Activated CD4-positive, alpha-beta T cell treated with anti-CD3 and anti-CD28 coated beads, Interleukin-2, amount 50 U/mL, for 24 hours (primary cell): ENCODE measurements at regions not wholly inside any gene's neighbourhood (a gene's known extent, or its start where the extent isn't known, plus 50 kb on each side); places are given as distances from the start of the nearest gene placed in this dataset.

Experiments used
- DNase-seq, 2 donors: peaks; one replicate each; pipeline ENCODE4 v3.0.0-alpha.2; 2020; ENCODE audit warnings: low read depth in 1 of 2, low spot score in 1 of 2

DNA sequence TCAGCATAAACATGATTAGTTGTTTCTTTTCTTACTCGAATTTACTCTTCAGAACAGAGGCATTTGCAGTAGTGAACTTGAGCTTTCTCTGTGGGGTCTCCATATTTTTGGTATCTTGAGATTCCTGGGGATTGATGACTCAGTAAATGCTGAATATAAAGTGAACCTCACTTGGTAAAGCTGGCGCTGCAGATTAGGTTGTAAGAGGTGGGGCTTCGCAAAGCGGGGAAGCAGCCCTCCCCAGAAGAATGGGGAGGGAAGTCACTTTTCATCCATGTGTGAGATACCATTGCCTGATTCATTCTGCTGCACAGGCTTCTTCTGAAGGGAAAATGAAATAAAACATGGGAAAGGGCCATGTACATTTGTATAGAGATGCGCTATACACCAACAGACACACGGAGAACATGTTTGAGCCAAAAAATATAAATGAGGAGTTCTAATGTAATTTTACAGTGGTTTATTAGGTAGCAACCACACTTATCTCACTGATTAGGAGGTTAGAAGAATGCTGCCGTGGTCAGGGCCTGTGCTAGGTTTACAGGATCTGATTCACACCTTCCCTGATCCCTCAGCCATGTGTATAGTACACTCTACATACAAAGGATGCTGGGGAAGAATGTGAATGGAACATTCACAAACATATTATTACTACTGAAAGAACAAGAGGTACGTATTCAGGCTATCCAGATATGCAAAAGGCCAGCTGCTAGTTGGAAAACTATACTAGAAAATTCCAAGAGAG, 63.5 kb downstream of the DNTTIP2 start:
- DNase-seq = no peak

DNA sequence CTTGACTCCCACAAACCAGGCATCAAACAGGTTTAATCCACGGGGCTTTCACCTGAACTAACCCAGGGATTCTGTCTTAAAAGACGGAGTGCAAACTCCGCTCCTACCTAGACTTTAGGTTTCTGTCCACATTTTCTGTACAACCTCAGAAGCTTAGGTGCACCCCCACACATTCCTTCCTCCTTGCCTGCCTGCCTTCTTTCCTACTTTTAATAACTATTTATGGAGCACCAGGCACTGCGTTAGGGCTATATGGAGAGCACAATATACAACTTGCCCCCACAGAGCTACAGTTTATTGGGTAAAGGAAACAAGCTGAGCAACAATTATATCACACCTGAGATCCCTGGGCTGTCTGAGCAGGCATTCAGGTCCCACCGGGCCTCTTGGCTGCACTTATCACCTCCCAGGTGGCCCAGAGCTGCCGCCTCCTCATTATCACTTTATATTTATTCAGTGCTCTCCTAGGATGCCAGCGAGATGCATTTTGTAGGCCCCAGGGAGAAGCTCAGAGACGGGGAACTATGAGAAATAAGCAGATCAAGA, 64.1 kb downstream of the DNTTIP2 start:
- no peak for DNase-seq

DNA sequence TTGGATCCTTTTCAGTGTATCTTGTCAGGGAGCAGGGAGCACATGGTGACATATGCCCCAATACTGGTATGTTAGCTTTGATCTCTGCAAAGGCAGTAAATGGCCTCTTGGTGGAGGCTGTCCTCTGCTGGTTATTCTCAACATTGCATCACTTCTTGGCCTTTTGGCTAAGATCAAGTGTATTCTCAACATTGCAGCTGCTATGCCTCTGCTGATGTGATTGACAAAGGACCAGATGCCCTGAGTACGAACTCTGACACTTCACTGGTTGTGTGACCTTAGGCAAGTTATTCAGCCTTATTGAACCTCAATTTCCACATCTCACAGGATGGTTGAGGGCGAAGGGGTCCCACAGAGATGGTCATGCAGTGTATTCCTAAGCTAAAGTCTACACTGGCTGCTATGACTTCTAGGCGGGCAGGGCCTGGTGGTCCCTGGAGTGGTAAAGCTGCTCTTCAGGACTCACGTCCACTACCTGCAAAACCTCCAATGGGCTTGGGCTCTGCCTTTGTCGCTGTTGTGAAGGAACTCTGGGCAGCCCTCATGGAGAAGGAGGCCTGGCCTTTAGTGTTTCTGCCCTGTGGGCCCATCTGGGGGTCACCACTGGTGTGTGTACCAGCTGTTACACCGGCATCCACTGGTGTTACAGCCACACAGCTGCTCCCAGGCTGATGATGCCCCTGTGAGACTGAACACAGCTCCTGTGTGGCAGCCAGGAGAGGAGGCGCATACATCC, 64.8 kb downstream of the DNTTIP2 start:
- peak in 1 of 2 donors; percentile 25 for DNase-seq

DNA sequence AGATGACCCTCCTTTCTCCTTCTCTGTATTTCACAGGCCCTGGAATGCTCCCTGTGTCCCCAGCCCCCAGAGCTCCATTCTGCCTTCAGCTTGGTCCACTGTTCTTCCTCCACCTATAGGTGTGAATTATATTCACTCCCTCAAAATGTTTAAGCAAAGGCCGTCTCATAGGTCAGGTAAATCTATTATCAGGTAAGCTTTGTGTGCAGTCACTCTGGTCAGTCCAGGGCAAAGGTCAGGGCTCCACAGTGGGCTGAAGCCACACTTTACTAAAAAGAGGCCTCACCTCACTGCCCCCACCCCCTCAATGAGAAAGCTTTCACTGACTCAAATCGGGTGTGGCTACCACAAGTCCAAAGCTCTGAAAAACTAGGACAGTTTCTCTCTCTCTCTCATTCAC, 65.9 kb downstream of the DNTTIP2 start:
- no peak for DNase-seq

DNA sequence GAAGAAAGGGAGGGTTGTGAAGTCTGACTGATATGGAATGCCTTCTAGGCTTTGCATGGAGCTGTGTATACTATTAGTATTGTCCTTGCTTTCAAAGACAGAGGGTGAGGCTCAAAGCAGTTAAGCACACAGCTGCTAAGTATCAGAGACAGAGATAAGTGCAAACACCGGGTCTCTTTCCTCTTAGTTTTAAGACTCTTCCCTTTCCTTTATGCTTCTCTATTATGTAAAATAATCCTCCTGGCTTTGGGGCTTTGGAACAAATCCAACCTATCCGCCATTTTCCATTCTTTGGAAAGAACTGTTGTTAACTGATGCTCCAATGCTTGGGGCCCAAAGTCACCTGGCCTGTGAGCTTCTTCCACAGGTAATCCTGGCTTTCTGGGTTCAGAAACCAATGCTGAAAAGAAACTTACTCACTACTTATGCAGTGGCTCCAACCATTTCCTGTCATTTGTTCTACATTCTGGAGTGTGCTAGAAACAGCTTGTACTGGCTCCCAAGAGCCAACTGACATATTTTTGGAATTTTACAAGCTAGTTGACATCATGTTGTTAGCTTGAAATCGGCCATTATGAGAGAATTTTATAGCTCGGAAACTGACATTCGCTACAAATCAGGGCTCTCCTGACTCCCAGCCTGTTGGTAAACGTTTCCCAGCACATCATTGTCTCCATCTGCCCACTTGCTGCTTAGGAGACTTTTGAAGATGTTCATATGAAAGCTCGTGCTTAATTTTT, 67.5 kb downstream of the DNTTIP2 start:
- DNase-seq = no peak

DNA sequence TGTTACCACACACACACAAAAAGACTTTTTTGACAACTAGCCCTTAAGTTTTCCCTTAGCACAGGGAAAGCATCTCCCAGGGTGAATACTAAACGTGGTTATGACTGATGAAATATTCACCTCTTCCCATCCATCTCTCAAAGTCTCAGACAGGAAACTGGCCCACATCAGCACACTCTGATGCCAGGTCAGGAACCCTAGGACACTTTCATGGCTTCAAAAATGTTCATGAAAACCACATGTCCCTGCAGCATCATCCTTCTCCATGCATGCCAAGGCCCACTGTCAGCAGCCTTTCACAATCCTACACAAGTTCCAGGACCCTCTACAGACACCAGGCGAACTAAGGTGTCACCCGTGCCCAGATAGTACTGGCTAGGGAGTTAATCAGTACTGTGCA, 68.7 kb downstream of the DNTTIP2 start:
- DNase-seq = no peak

DNA sequence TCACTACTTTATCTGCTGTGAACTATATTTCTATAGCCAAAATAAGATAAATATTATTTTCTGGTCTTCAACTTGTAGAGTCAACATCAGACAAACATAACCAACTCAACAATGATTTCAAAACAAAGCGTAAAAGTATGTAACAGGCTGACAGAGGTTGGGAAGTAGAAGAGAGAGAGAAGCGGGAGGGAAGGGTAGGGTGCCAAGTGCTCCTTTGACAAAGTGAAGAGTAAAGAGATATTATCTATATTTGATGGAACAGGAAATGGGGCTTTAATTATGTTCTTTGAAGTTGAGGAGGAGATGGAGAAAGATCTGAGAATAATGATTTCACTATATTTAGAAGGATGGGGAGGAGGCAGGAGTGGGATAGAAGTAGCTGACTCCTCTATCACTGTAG, 70.1 kb downstream of the DNTTIP2 start:
- DNase-seq = no peak

DNA sequence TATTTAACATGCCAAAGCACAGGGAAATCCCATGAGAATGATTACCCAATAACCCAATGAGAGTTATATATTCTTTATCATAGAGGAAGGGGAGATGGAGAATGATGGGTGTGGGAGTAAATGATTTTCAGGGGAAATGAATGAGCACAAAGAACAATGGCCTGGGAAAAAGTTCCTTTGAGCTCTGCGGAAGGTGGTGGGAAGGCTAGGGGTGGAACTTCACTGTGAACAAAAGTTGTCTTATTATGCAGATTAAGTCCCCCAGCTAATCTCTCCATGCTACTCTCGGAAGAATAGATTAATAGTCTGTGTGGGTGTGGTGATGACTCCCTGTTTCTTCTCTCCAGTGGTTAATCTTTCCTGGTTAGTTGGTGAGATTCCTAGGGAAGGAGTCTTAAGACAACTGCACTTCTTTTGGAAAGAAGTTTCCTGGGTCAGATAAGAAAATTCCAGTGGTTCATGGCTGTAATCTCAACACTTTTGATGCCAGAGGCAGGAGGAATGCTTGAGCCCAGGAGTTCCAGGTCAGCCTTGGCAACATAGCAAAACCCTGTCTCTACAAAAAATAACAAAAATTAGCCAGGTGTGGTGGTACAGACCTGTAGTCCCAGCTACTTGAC, 71.6 kb downstream of the DNTTIP2 start:
- no peak for DNase-seq

DNA sequence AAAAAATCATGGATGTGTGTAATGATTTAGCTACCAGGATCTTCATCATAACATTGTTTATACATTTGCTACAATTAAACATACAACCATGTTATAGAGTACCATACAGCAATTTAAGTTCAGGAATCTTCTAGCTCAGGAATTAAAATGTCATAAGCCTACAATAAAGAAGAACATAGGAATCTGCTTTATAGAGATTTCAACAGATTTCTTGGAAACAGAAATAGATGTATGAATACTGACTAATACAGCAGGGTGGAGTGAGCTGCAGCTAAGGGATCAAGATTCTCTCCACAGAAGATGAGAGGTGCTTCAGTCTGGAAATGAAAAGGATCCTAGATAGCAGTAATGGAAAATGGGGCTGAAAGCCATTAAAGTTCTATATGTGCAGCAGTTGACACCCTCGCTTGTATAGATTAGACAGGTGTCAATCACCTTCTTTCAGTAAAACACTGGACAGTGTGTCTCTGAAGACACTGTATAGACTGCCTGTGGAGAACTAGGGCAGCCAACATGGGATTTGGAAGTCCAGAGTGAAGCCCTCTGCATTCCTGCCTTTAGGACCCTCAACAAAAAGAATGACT, 73.9 kb downstream of the DNTTIP2 start:
- no peak for DNase-seq

DNA sequence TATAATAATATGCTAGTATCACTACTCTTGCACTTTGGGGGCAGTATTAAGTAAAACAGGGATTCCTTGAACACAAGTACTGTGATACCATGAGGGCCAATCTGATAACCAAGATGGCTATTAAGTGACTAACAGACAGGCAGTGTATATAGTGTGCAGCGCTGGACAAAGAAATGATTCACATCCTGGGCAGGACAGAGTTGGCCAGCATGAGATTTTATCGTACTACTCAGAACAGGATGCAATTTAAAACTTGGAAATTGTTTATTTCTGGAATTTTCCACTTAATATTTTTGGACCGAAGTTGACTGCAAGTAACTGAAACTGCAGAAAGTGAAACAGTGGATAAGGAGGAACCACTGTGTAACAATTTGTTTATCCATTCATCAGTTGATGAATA, 74.6 kb downstream of the DNTTIP2 start:
- no peak for DNase-seq

DNA sequence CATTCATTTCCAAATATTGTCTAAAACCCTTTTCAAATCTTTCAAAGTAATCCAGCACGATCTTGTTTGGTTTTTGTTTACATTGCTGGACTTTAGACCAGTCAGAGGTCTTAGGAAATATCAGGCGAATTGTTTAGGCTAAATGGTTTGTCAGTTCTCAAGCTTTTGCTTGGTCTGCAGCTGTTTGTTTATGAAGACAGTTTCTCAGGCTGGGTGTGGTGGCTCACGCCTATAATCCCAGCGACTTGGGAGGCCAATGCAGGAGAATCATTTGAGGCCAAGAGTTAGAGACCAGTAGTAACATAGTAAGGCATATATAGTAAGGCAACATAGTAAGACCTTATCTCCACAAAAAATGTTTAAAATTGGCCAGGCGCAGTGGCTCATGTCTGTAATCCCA, 77.5 kb downstream of the DNTTIP2 start:
- DNase-seq = no peak

DNA sequence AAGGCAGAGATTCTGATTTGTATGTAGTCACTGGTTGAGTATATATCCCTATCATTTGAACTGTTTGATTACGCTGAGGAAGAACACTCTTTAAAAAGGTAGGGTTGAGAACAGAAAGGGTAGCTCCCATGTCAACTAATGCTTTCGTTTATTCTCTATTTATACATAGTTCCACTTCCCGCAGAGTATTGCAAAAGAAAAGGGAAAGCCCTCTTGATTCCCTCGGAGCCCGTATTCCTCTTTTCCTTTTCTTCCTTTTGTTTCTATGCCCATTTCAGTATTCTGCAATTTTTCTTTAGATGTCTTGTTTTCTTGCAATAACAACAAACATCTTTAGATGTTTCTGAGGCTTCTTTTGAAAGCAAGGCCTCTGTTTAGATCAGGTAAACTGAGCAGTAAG, 78.2 kb downstream of the DNTTIP2 start:
- no peak for DNase-seq

DNA sequence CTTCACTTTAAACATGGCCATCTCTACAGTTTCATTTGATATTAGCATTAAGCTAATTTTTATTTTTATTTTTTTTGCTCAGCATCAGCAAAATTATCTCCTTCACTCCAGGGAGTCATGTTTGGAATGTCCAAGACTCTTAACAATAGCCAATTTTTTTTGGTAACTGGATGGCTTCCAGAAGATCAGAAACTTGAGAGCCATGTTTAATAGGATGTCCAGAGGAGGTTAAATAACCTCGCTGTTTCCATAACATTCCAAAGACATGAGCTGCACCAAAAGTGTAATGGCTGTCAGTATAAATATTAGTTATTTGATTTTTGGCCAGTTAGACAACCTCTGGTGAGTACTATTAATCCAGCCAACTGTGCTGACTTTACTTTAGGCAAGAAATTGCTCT, 80.7 kb downstream of the DNTTIP2 start:
- DNase-seq = no peak

DNA sequence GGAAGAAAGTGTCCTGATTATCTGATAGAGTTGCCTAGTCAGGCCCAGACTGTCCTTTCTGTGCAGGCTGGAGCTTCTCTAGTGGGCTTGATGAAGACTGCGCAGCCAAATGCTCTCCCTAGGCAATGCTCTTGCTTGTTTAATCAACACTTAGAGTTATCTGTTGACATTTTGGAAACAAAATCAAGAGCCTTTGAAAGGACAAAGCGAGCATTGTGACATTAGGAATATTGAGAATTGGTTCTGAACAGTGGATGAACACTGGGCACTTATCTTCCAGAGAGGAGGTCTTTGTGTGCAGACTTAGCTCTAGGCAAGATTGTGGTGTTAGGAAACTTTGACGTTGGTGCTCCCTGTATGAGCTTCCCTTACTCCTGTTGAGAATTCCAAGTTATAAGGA, 94.5 kb downstream of the DNTTIP2 start:
- DNase-seq = no peak

DNA sequence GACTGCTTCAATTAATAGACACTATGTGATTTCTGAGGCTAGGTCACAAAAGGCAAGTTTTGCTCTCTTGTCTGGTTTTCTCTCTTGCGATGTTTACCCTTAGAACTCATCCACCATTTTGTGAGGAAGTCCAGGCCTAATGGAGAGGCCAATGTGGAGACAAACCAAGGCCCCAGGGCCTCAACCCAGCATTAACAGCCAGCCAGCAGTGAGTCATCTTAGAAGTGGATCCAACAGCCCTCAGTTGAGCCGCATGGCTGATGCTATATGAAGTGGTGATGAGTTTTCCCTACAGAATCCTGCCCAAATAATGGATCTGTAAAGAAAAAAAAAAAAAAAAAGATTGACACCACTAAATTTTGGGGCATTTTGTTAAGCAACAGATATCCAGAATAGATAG, 95.1 kb downstream of the DNTTIP2 start:
- no peak for DNase-seq

DNA sequence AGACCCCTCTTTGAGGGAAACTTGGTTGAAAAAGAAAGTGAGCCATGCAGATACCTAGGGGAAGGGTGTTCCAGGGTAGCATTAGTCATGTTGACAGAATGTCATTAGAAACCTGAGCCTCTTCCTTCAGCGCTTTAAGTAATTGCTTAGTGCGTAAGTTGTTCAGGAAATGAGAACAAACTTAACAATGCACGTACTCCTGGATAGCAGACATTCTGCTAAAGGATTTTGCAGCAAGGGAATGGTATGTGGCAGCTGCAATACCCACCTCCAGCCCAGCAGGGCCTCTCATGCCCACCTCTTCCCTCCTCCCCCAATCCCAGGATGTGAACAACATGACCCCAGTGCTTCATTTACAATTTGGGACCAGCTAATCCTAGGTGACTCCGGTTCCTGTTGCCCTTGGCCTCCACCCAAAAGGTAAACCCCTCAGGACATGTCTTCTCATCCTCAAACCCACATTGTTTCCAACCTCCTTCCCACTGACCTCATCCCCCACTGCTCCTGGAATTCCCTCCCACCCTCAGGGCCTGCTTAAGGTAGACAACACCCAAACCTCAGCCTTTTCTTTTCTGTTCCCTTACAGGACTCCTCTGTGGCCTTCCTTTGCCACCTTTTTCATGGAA, 98.0 kb upstream of the BCAR3 start:
- DNase-seq = no peak

DNA sequence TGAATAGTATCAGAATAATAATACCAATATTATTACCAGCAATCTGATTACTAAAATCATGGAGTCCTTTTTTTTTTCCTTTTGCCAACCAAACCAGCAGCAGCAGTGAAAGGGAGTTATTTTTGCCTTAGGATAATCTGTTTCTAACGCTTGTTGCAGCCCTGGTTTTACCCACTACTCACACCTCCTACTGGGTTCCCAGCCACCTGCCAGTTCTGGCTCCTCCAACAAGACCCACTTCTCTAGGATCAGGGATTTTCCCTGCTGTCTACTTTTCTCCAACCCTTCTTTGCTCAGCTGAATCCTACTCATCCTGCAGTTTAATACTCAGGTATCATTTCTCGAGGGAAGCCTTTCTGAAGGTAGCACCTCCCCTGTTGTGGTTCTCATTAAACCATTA, 96.8 kb upstream of the BCAR3 start:
- DNase-seq = no peak

DNA sequence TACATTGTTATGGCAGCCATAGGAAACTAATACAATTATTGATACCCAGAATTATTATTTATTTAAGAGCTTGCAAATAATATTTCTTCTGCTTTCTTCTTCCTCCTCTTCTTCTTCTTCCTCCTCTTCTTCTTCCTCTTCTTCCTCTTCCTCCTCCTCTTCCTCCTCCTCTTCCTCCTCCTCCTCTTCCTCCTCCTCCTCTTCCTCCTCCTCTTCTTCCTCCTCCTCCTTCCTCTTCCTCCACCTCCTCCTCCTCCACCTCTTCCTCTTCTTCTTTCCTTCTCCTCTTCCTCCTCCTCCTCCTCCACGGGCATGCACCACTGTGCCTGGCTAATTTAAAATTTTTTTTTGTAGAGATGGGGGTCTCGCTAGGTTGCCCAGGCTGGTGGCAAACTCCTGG, 95.6 kb upstream of the BCAR3 start:
- DNase-seq = no peak

DNA sequence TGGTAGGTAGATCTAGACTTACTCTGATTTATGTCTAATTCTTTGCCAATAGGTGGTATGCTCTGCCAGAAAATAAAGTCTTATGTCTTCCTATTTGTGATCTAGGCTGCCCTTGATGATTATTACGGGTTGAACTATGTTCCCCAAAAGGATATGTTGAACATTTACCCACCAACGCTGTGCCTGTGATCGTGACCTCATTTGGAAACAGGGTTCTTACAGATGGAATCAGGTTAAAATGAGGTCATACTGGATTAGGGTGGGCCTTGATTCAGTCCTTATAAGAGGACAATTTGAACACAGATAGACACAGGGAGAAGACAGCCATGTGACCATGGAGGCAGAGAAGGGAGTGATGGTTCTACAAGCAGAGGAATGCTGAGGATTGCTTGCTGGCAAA, 95.1 kb upstream of the BCAR3 start:
- DNase-seq = no peak

DNA sequence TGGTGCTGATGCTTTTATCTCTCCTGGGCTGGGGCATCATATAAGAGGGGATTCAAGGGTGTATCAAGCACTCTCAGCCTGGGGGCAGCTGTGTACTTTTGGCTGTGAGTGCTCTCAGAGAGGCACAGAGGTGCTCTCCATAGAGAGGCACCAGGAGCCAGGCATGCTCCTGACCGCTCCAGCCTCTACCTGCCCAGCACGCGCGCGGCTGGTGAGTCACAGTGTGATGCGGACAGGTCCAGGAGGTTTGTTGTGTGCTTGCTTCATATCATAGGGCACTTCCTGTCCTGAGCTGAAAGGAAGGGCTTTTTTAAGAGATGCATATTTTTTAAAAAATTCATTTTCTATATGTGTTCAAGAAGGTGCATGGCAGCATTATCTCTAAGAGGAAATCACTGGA, 93.6 kb upstream of the BCAR3 start:
- DNase-seq = no peak

DNA sequence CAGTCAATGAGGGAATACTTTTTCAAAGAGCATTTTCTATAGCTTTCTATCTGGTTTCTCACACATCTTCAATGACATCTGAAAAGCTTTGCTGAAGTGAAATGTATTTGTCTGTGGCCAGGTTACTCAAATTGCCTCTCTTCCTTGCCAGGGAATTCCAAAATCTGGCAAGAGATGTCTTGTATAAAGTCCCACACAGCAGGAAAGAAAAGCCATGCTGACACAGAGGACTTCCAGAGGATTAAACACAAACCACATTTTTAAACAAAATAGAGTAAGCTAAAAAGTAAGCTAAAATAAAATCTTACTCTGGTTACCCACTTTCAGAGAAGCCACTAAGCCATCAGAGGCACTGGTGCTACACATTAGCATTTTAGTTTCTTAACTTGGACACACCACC, 93.1 kb upstream of the BCAR3 start:
- DNase-seq = no peak
